PFSK-1 (cell line): ENCODE measurements at regions not wholly inside any gene's neighbourhood (a gene's known extent, or its start where the extent isn't known, plus 50 kb on each side); places are given as distances from the start of the nearest gene placed in this dataset.

Source experiments
- FOXP2 ChIP-seq: optimal IDR thresholded peaks from 2 replicates; pipeline ENCODE3; 2011; ENCODE audit warnings: borderline replicate concordance, control low read depth, inconsistent platforms; ENCODE audit not compliant: insufficient read depth; ENCODE audit errors: extremely low read length, extremely low read depth
- POLR2AphosphoS5 ChIP-seq: IDR thresholded peaks from 2 replicates; pipeline ENCODE4 v1.6.1; 2012; ENCODE audit warnings: low read depth, mild to moderate bottlenecking, control low read depth, low read length, moderate library complexity
- SIN3A ChIP-seq: IDR thresholded peaks from 2 replicates; pipeline ENCODE4 v1.6.1; 2012; ENCODE audit warnings: mild to moderate bottlenecking, low read length, moderate library complexity, borderline replicate concordance; ENCODE audit not compliant: insufficient read depth
- TAF1 ChIP-seq: IDR thresholded peaks from 2 replicates; pipeline ENCODE4 v1.6.1; 2012; ENCODE audit warnings: low read length, control low read depth, borderline replicate concordance; ENCODE audit not compliant: insufficient read depth
- TF ChIP-seq, protein P1 (sequence below), 2 experiments: IDR thresholded peaks; 2 replicates each; pipeline versions ENCODE4 v1.6.1 to v1.8.0; 2011 to 2012; ENCODE audit warnings: low read depth in 2 of 2, low read length in 2 of 2, control low read depth in 1 of 2, inconsistent platforms in 1 of 2, mild to moderate bottlenecking in 1 of 2, moderate library complexity in 1 of 2; ENCODE audit not compliant: insufficient read depth in 1 of 2

DNA sequence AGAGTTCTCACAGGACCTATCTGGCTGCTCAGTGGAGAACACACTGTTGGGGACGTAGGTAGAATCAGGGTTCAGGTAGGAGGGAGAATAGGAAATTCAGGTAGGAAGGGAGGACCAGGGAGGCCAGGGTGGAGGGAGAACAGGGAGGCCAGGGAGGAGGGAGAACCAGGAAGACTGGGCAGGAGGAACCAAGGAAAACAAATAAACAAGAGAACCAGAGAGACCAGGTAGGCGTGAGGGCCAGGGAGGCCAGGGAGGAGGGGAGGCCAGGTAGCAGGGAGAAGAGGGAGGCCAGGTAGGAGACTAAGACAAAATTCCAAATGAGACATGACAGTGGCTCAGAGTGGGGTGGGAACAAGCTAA is 337.6 kb downstream of the EIPR1 start:
- TF ChIP-seq POLR2AphosphoS5 (no peak), FOXP2 (no peak), TAF1 (no peak), SIN3A (no peak)
- TF ChIP-seq, protein P1, sequence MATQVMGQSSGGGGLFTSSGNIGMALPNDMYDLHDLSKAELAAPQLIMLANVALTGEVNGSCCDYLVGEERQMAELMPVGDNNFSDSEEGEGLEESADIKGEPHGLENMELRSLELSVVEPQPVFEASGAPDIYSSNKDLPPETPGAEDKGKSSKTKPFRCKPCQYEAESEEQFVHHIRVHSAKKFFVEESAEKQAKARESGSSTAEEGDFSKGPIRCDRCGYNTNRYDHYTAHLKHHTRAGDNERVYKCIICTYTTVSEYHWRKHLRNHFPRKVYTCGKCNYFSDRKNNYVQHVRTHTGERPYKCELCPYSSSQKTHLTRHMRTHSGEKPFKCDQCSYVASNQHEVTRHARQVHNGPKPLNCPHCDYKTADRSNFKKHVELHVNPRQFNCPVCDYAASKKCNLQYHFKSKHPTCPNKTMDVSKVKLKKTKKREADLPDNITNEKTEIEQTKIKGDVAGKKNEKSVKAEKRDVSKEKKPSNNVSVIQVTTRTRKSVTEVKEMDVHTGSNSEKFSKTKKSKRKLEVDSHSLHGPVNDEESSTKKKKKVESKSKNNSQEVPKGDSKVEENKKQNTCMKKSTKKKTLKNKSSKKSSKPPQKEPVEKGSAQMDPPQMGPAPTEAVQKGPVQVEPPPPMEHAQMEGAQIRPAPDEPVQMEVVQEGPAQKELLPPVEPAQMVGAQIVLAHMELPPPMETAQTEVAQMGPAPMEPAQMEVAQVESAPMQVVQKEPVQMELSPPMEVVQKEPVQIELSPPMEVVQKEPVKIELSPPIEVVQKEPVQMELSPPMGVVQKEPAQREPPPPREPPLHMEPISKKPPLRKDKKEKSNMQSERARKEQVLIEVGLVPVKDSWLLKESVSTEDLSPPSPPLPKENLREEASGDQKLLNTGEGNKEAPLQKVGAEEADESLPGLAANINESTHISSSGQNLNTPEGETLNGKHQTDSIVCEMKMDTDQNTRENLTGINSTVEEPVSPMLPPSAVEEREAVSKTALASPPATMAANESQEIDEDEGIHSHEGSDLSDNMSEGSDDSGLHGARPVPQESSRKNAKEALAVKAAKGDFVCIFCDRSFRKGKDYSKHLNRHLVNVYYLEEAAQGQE (IDR thresholded peaks at IDR 0.05; ENCODE audit: insufficient read depth in 1 of 2, low read depth in 2 of 2, low read length in 2 of 2), result no peak

DNA sequence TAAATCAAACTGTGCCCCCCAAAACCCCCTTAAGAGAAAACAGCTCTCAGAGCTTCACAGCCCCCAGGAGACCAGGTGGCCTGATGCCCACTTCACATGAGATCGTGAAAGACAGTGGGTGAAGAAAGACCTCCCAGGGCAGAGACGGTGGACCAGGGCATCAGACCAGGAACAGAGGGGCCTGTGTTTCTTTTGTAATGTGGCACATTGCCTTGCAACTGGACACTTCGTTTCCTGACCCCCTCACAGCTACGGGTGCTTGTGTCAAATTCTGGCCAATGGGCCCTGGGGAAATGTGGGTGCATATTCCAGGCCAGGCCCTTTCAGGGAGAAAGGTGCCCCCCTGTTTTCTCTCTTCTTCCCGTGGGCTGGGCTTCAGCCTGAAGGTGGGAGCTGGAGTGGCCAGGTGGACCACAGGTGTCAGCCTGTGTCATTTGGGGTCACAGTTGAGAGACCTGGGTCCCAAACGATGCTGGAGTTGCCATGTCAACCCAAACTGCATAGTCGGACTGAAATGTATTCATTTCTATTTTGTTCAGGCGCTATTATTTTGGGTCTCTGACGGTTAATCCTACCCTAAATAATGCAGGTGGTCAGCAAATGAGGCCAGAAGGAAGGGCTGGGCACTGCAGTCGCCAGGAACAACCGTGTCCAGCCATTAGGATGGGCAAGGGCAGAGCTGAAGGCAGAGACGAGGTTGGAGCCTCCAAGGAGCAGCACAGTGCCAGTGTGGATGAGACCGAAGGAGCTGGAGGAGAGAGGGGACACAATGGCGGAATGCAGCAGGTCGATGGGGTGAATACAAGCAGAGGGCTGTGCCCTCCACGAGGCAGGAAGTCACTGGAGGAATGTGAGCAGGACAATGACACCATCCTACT is 338.2 kb downstream of the EIPR1 start:
- TF ChIP-seq POLR2AphosphoS5, result no peak
- TF ChIP-seq, protein P1 (IDR thresholded peaks at IDR 0.05; ENCODE audit: insufficient read depth in 1 of 2, low read depth in 2 of 2, low read length in 2 of 2), result no peak
- no peak for TF ChIP-seq TAF1

DNA sequence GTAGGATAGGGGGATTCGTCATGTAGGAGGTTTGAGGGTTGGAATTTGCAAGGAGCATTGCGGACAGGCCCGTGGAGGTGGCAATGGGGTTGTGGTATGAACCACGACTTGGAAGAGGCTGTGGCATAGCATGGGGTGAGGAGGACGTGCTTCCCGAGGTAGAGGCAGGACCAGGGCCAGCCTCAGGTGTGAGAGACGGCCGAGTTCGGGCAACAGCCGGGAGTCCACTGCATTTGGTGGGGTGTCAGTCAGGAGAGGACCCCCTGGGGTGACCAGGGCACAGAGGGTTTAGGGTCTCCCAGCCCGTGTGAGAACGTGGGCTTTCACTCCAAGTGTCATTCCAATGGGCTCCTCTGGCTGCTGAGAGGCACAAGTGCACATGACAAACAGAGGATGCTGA is 339.0 kb downstream of the EIPR1 start:
- TF ChIP-seq FOXP2 (no peak), TAF1 (no peak), SIN3A (no peak), POLR2AphosphoS5 (no peak)
- TF ChIP-seq, protein P1 (IDR thresholded peaks at IDR 0.05; ENCODE audit: insufficient read depth in 1 of 2, low read depth in 2 of 2, low read length in 2 of 2), result no peak

DNA sequence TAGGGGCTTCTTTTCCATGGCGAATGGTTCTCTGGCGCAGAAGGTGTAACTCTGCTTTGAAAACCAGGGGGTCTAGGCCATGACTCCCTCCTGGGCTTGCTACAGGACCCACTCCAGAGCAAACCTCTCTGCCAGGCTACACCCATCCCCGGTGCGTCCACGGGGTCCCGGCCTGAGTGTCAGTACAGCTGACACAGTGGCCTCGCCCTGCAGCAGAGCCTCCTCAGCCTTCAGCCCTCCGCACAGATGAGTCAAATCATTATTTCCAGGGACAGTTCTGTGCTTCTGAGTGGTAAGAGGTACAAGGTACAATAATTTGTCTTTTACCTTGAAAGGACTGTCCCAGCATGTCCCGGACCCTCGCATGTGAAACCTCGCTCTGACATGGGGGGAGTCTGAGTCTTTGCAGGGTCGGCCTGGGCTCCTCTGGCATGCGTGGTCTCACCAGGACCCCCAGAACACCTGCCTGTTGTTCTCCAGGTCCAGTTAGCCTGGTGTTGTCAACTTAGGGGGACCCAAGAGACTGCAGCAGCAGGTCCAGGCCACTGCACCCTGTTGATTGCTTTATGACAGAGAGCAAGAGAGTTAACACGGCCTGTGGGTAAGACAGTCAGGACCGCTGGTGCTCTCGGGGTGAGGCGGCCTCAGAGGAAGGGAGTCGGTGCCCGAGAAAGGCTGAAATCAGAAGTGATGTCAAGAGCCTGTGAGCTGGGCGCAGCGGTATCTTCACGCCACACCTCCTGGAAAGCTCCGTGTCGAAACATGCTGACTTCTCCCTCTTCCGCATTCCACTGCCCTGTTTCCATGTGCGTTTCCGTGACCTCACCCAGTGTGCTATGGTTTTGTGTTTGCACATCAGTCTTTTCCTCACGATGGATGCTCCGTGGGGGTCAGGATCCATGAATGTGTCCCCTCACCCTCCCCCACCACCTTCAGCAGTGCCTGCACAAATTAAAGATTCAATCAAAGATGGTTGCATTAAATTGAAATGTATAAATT is 340.1 kb downstream of the EIPR1 start:
- TF ChIP-seq FOXP2, result no peak
- no peak for TF ChIP-seq POLR2AphosphoS5
- TF ChIP-seq, protein P1 (IDR thresholded peaks at IDR 0.05; ENCODE audit: insufficient read depth in 1 of 2, low read depth in 2 of 2, low read length in 2 of 2), result no peak
- no peak for TF ChIP-seq SIN3A
- TF ChIP-seq TAF1, result no peak
